Right atrium auricular region (tissue), 2 donors: ENCODE measurements at regions not wholly inside any gene's neighbourhood (a gene's known extent, or its start where the extent isn't known, plus 50 kb on each side); places are given as distances from the start of the nearest gene placed in this dataset.
"Not testable (repeated sequence)": the region's sequence is repeated elsewhere in the genome, so short reads cannot be mapped to it uniquely, and the experiment has no call there.

Experiments
- DNase-seq: peaks from one replicate; pipeline ENCODE4 v3.0.0-alpha.2; 2019; ENCODE audit warnings: low spot score
- H3K27ac ChIP-seq, 2 donors: fragments of 200-600 bp; sonication (generic); 1 replicate in 1 of 2; 2 replicates in 1 of 2; pipeline ENCODE4 v1.5.1; 2016 to 2019
- H3K27me3 ChIP-seq, 2 donors: fragments of 200-600 bp; sonication (generic); one replicate each; pipeline versions ENCODE4 v1.5.1 to v1.6.0; 2017 to 2019
- H3K36me3 ChIP-seq: fragments of 200-600 bp; sonication (generic); one replicate; pipeline ENCODE4 v1.5.1; 2016
- H3K4me1 ChIP-seq, 2 donors: fragments of 200-600 bp; sonication (generic); one replicate each; pipeline versions ENCODE4 v1.5.1 to v1.6.0; 2017 to 2019
- H3K4me3 ChIP-seq, 2 donors: fragments of 200-600 bp; sonication (generic); 1 replicate in 1 of 2; 2 replicates in 1 of 2; pipeline ENCODE4 v1.5.1; 2017 to 2019; ENCODE audit warnings: mild to moderate bottlenecking in 1 of 2, moderate library complexity in 1 of 2
- H3K9me3 ChIP-seq, 2 donors: fragments of 200-600 bp; sonication (generic); one replicate each; pipeline ENCODE4 v1.5.1; 2019
- TF ChIP-seq, protein P1 (sequence below), 2 donors: fragments of 200-600 bp; sonication (generic); IDR thresholded peaks; one replicate each; pipeline ENCODE4 v1.5.1; 2019; ENCODE audit warnings: antibody characterized with exemption in 2 of 2

DNA sequence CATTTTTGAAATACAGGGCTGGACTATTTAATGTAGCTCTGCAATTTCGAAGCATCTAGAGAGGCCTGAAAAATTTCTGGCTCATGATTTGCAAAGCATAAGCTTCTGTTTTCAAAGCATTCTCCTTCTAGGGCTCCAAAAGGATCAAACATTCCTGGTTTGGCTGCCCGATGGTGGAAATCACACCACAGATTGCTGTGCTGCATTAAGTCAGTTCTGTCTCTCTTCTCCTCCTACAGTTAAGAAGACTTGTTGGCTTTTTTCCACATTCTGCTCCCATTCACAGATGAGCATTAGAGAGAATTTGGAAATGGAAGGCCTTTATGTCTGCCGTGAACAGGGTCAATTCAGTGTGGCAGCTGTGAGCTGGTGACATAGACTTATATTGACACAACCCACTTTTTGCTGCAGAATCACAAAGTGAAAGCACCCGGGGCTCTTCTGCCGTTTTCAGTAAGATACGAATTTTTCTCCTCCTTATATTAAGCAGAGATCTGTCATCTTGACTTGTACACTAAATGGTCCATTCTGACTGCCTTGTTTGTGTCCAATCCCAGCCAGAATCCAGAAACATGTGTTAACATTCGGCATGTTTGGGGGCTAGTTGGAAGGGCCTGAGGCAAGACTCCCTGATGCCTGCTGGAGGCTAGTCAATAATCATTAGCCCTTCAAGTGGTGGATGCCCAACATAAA is 330.8 kb upstream of the DEFB112 start:
- no peak overlapping the region for H3K4me3 ChIP-seq
- no peak overlapping the region for H3K27ac ChIP-seq
- TF ChIP-seq, protein P1, sequence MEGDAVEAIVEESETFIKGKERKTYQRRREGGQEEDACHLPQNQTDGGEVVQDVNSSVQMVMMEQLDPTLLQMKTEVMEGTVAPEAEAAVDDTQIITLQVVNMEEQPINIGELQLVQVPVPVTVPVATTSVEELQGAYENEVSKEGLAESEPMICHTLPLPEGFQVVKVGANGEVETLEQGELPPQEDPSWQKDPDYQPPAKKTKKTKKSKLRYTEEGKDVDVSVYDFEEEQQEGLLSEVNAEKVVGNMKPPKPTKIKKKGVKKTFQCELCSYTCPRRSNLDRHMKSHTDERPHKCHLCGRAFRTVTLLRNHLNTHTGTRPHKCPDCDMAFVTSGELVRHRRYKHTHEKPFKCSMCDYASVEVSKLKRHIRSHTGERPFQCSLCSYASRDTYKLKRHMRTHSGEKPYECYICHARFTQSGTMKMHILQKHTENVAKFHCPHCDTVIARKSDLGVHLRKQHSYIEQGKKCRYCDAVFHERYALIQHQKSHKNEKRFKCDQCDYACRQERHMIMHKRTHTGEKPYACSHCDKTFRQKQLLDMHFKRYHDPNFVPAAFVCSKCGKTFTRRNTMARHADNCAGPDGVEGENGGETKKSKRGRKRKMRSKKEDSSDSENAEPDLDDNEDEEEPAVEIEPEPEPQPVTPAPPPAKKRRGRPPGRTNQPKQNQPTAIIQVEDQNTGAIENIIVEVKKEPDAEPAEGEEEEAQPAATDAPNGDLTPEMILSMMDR (IDR thresholded peaks at IDR 0.05) = no peak
- H3K4me1 ChIP-seq = no peaks in the 10 kb centered on the region
- H3K27me3 ChIP-seq = no peaks in the 10 kb centered on the region
- H3K9me3 ChIP-seq = peaks cover 0 to 20% of the 10 kb centered on the region in 2 donors
- no peak for DNase-seq
- no peaks in the 10 kb centered on the region for H3K36me3 ChIP-seq

DNA sequence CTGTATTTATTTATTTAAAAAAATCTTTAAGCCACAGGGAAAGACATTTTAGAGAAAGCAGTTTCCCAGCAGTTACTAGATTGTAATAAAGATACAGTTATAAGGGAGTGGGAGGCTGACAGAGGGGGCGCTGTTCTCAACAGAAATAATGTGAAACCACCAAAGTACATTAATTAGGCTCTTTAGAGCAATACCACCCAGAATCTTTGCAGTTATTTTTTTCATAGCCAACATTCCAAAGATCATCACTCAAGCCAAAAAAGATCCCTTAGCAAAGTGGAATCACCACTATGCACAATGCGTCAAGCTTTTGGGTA is 331.3 kb upstream of the DEFB112 start:
- Histone ChIP-seq H3K36me3 (no peaks in the 10 kb centered on the region), H3K4me1 (no peaks in the 10 kb centered on the region), H3K27ac (no peak overlapping the region), H3K9me3 (peaks cover 0 to 15% of the 10 kb centered on the region in 2 donors), H3K4me3 (no peak overlapping the region), H3K27me3 (no peaks in the 10 kb centered on the region)
- DNase-seq = no peak
- TF ChIP-seq, protein P1 (IDR thresholded peaks at IDR 0.05) = no peak

DNA sequence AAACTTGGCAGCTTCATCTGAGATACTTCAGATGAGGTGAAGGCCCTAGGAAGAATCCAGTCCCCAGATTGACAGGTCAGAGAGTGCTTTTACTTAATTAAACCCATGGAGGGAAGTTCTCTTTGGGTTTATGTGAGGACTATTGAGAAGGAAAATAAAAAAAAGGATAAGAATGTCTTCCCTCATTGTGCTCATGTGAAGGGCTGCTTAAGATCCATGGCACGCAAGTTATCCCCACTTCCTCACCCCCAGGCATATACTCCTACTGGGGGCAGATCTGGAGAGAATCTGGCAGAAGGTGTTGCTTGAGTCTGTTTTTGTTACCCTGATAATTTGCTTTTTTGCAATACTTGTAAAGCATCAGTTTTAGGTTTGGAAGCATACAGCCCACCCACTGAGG is 322.9 kb upstream of the TFAP2D start:
- no peaks in the 10 kb centered on the region for H3K9me3 ChIP-seq
- no peak for DNase-seq
- no peaks in the 10 kb centered on the region for H3K4me1 ChIP-seq
- no peaks in the 10 kb centered on the region for H3K36me3 ChIP-seq
- no peaks in the 10 kb centered on the region for H3K27me3 ChIP-seq
- TF ChIP-seq, protein P1 (IDR thresholded peaks at IDR 0.05) = no peak
- no peak overlapping the region for H3K4me3 ChIP-seq
- no peak overlapping the region for H3K27ac ChIP-seq

DNA sequence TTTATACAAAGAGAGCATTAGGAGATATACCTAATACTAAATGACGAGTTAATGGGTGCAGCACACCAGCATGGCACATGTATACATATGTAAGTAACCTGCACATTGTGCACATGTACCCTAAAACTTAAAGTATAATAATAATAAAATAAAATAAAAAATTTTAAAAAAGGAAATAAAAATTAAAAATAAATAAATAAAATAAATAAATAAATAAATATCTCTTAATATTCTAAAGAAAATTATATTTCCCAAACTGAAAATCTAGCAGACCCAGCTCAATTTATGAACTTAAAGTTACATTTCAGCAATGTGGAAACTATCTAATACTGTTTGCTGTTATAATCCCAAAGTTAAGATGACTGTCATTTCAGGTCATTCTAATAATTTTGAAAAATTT is 319.2 kb upstream of the TFAP2D start:
- not testable (repeated sequence) for H3K27me3 ChIP-seq, H3K36me3 ChIP-seq, H3K4me1 ChIP-seq, H3K9me3 ChIP-seq, H3K4me3 ChIP-seq, DNase-seq, H3K27ac ChIP-seq

DNA sequence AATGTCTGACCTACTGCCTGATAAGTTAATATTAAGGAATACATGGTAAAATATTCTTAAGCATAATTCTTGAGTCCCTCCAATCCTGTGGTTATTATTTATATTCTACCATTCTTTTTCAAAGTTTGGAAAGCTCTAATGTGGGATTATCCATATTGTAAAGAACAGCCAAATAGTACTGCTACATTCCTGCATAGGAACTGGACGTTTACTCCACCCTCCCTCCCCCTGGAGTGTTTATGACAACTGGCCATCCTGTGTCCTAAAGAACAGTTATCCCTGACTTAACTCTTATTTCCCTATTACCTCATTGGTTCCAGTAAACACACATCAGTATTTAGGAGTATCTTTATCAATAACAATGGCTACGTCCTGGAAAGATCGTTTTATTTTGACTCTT is 308.7 kb upstream of the TFAP2D start:
- no peak overlapping the region for H3K4me3 ChIP-seq
- TF ChIP-seq, protein P1 (IDR thresholded peaks at IDR 0.05) = no peak
- no peak for DNase-seq
- H3K4me1 ChIP-seq = no peaks in the 10 kb centered on the region
- no peak overlapping the region for H3K27ac ChIP-seq
- H3K36me3 ChIP-seq = no peaks in the 10 kb centered on the region
- no peaks in the 10 kb centered on the region for H3K9me3 ChIP-seq
- no peaks in the 10 kb centered on the region for H3K27me3 ChIP-seq

DNA sequence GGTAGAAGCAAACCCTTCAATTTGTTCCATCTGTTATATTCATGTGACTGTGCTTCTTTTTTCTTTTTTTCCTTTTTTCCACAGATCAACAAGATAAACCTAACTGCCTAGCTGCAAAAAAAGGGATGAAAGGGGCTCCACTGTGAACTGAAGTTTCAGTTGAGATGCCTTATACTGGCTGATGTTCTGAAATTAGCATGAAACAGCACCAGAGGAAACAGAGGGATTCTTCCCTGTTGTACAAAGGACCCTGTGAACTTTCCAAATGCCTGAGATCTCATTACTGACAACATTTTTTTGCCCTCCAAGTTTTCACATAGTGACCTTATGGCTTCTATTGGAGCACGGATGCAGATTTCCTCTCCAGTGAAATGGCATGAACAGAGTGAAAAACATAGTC is 302.7 kb upstream of the TFAP2D start:
- TF ChIP-seq, protein P1 (IDR thresholded peaks at IDR 0.05) = no peak
- Histone ChIP-seq H3K27ac (no peak overlapping the region), H3K9me3 (no peaks in the 10 kb centered on the region), H3K4me1 (no peaks in the 10 kb centered on the region), H3K36me3 (no peaks in the 10 kb centered on the region), H3K27me3 (no peaks in the 10 kb centered on the region), H3K4me3 (no peak overlapping the region)
- DNase-seq = no peak

DNA sequence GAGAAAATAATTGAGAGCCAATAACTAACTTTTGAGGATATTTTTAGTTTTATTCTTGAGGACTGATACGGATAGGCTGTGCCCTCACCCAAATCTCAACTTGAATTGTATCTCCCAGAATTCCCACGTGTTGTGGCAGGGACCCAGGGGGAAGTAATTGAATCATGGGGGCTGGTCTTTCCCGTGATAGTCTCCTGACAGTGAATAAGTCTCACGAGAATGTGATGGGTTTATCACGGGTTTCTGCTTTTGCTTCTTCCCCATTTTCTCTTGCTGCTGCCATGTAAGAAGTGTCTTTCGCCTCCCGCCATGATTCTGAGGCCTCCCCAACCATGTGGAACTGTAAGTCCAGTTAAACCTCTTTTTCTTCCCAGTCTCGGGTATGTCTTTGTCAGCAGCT is 292.3 kb upstream of the TFAP2D start:
- not testable (repeated sequence) for H3K4me1 ChIP-seq, H3K4me3 ChIP-seq

More for the DNA sequence above, 292.3 kb upstream of the TFAP2D start:
- H3K27me3 ChIP-seq, H3K27ac ChIP-seq, H3K36me3 ChIP-seq, DNase-seq, H3K9me3 ChIP-seq: not testable (repeated sequence)
